HepG2 (cell line): ENCODE measurements at regions not wholly inside any gene's neighbourhood (a gene's known extent, or its start where the extent isn't known, plus 50 kb on each side); places are given as distances from the start of the nearest gene placed in this dataset.

Source experiments
- ATAC-seq: fragments of 200-7000 bp; cut with Tn5 transposase; 3 replicates; pipeline ENCODE4 v1.9.1; 2020; ENCODE audit warnings: mild to moderate bottlenecking, moderate library complexity
- BruUV-seq: library from RNA; stranded (reverse); fragments of 400-500 nt; replicated peaks from 2 replicates; lab custom pipeline; 2021; lab: Mats Ljungman, UMichigan
- CTCF ChIA-PET: fragments of 300-600 bp; formaldehyde crosslinking; extraction: SDS; loops from one replicate; lab custom pipeline; 2021; ENCODE audit warnings: low total read pairs, inconsistent platforms, low intra/inter-chr PET ratio; lab: Yijun Ruan, JAX
- POLR2A ChIA-PET: fragments of 350-600 bp; sonication (Branson Sonifier 250); formaldehyde crosslinking; loops from one replicate; lab custom pipeline; 2020; ENCODE audit warnings: antibody characterized with exemption, inconsistent platforms; lab: Yijun Ruan, JAX
- DNase-seq: peaks from one replicate; pipeline ENCODE4 v3.0.0-alpha.2; 2015; ENCODE audit warnings: low spot score
- FAIRE-seq: peaks from 3 replicates; lab custom pipeline; 2011; peaks lifted over from hg19 to GRCh38; lab: Jason Lieb, UNC
- H2AFZ ChIP-seq: one replicate; pipeline ENCODE4 v1.6.1; 2011; ENCODE audit warnings: low read length, inconsistent platforms
- H3K27ac ChIP-seq: fragments of 300-600 bp; 3 replicates; pipeline ENCODE4 v1.8.0; 2011; ENCODE audit warnings: mixed run types, mild to moderate bottlenecking, mixed read lengths, low read length, inconsistent platforms; ENCODE audit not compliant: insufficient read depth; ENCODE audit errors: extremely low read length
- H3K27me3 ChIP-seq, 2 experiments: fragments of 200-600 bp in 1 of 2; 2 replicates in 1 of 2; 3 replicates in 1 of 2; pipeline versions ENCODE4 v1.6.0 to v1.8.0; 2011; ENCODE audit warnings: low read length in 2 of 2, mild to moderate bottlenecking in 2 of 2, moderate library complexity in 2 of 2, inconsistent platforms in 1 of 2; ENCODE audit not compliant: insufficient read depth in 2 of 2, control insufficient read depth in 1 of 2
- H3K36me3 ChIP-seq, 2 experiments: fragments of 200-600 bp in 1 of 2; replicated peaks in 1 of 2; 2 replicates in 1 of 2; 3 replicates in 1 of 2; pipeline versions ENCODE4 v1.5.1 to v1.8.0; 2011; ENCODE audit warnings: low read length in 2 of 2, inconsistent platforms in 1 of 2; ENCODE audit not compliant: insufficient read depth in 2 of 2, control insufficient read depth in 1 of 2
- H3K4me1 ChIP-seq: 2 replicates; pipeline ENCODE4 v1.5.1; 2012; ENCODE audit warnings: low read length, inconsistent platforms; ENCODE audit not compliant: insufficient read depth
- H3K4me2 ChIP-seq: 2 replicates; pipeline ENCODE4 v1.6.0; 2011; ENCODE audit warnings: low read depth, low read length, inconsistent platforms
- H3K4me3 ChIP-seq, 3 experiments: fragments of 200-600 bp in 1 of 3; sonication (generic), shearing (Covaris generic) in 1 of 3; replicated peaks in 1 of 3; 2 replicates each; pipeline ENCODE4 v1.5.1; 2011 to 2016; ENCODE audit warnings: low read length in 3 of 3, inconsistent platforms in 2 of 3, low read depth in 2 of 3, mild to moderate bottlenecking in 2 of 3, control low read depth in 1 of 3, mixed read lengths in 1 of 3; ENCODE audit not compliant: insufficient read depth in 1 of 3
- H3K79me2 ChIP-seq: one replicate; pipeline ENCODE4 v1.6.1; 2011; ENCODE audit warnings: low read length, inconsistent platforms; ENCODE audit not compliant: insufficient read depth
- H3K9ac ChIP-seq: 2 replicates; pipeline ENCODE4 v1.6.0; 2011; ENCODE audit warnings: mild to moderate bottlenecking, low read depth, low read length, inconsistent platforms; ENCODE audit not compliant: insufficient read depth
- H3K9me3 ChIP-seq: 2 replicates; pipeline ENCODE4 v1.5.1; 2012; ENCODE audit warnings: mild to moderate bottlenecking, low read length
- H4K20me1 ChIP-seq: 2 replicates; pipeline ENCODE4 v1.6.0; 2011; ENCODE audit warnings: inconsistent platforms, mild to moderate bottlenecking, low read length, moderate library complexity; ENCODE audit not compliant: insufficient read depth
- ATF1 ChIP-seq: IDR thresholded peaks from 2 replicates; pipeline ENCODE4 v1.6.1; 2016; ENCODE audit warnings: mild to moderate bottlenecking, control low read depth
- DNMT3B ChIP-seq: conservative IDR thresholded peaks from 2 replicates; pipeline ENCODE4 v1.6.1; 2016; ENCODE audit warnings: missing biosample characterization, control low read depth
- GMEB2 ChIP-seq: IDR thresholded peaks from 2 replicates; pipeline ENCODE4 v1.6.1; 2016; ENCODE audit warnings: missing biosample characterization, missing genetic modification reagents, low read depth
- HDAC1 ChIP-seq: sonication (generic); formaldehyde crosslinking; IDR thresholded peaks from 2 replicates; pipeline ENCODE4 v1.5.1; 2020; ENCODE audit warnings: mild to moderate bottlenecking, missing genetic modification reagents
- HDAC2 ChIP-seq: sonication (generic); formaldehyde crosslinking; IDR thresholded peaks from 2 replicates; pipeline ENCODE4 v1.4.0; 2020; ENCODE audit warnings: missing genetic modification reagents
- IRX3 ChIP-seq: sonication (generic); formaldehyde crosslinking; IDR thresholded peaks from 2 replicates; pipeline ENCODE4 v1.8.1; 2023; ENCODE audit warnings: mild to moderate bottlenecking, low read depth, missing genetic modification reagents, borderline replicate concordance
- LRRFIP1 ChIP-seq: sonication (generic); formaldehyde crosslinking; conservative IDR thresholded peaks from 2 replicates; pipeline ENCODE4 v1.4.0; 2020; ENCODE audit warnings: missing genetic modification reagents
- NFIB ChIP-seq: sonication (generic); formaldehyde crosslinking; IDR thresholded peaks from 2 replicates; pipeline ENCODE4 v1.9.0; 2021; ENCODE audit warnings: missing genetic modification reagents, mild to moderate bottlenecking, borderline replicate concordance
- NR3C1 ChIP-seq: sonication (generic); formaldehyde crosslinking; IDR thresholded peaks from 2 replicates; pipeline ENCODE4 v1.4.0; 2020; ENCODE audit warnings: missing genetic modification reagents
- POGZ ChIP-seq: sonication (generic); formaldehyde crosslinking; IDR thresholded peaks from 2 replicates; pipeline ENCODE4 v1.4.0; 2020; ENCODE audit warnings: mild to moderate bottlenecking, missing genetic modification reagents
- PRDM10 ChIP-seq: sonication (generic); formaldehyde crosslinking; IDR thresholded peaks from 2 replicates; pipeline ENCODE4 v1.4.0; 2020; ENCODE audit warnings: low read depth, missing genetic modification reagents
- ZBTB43 ChIP-seq: sonication (generic); formaldehyde crosslinking; conservative IDR thresholded peaks from 2 replicates; pipeline ENCODE4 v1.4.0; 2020; ENCODE audit warnings: missing genetic modification reagents
- ZFX ChIP-seq: sonication (generic); formaldehyde crosslinking; IDR thresholded peaks from 2 replicates; pipeline ENCODE4 v1.4.0; 2020; ENCODE audit warnings: mild to moderate bottlenecking, low read depth, missing genetic modification reagents, moderate library complexity
- ZNF143 ChIP-seq: sonication (generic); formaldehyde crosslinking; IDR thresholded peaks from 2 replicates; pipeline ENCODE4 v1.4.0; 2020; ENCODE audit warnings: missing genetic modification reagents
- ZNF367 ChIP-seq: sonication (generic); formaldehyde crosslinking; IDR thresholded peaks from 2 replicates; pipeline ENCODE4 v1.4.0; 2020; ENCODE audit warnings: missing genetic modification reagents, borderline replicate concordance
- ZNF430 ChIP-seq: sonication (generic); formaldehyde crosslinking; IDR thresholded peaks from 2 replicates; pipeline ENCODE4 v1.9.0; 2021; ENCODE audit warnings: mild to moderate bottlenecking, missing genetic modification reagents
- ZNF781 ChIP-seq: sonication (generic); formaldehyde crosslinking; IDR thresholded peaks from 2 replicates; pipeline ENCODE4 v1.5.1; 2020; ENCODE audit warnings: borderline replicate concordance, mild to moderate bottlenecking, missing genetic modification reagents; ENCODE audit errors: not compliant biosample characterization
- WGBS: methylation state at CpG from one replicate; pipeline ENCODE4 v1.1.6; 2017; ENCODE audit warnings: low lambda C conversion rate; 5-methylcytosine and 5-hydroxymethylcytosine counted together
- in situ Hi-C: cut with HindIII; loops from 2 replicates; pipeline ENCODE4 v1.10.0; 2017; ENCODE audit warnings: low pct_unique_long_range_greater_than_20kb; ENCODE audit not compliant: extremely low pct_ligation_motif_present
- intact Hi-C: fragments of 100-400 bp; cut with micrococcal nuclease; formaldehyde crosslinking; loops from one replicate; pipeline ENCODE4 v1.10.0; 2022; ENCODE audit not compliant: unreplicated experiment

- Histone ChIP-seq H3K4me2 (no peak overlapping the region), H3K9me3 (no peaks in the 10 kb centered on the region), H3K27ac (no peak overlapping the region), H3K9ac (no peak overlapping the region), H4K20me1 (no peaks in the 10 kb centered on the region), H3K4me1 (no peaks in the 10 kb centered on the region), H3K27me3 (peaks cover 4 to 56% of the 10 kb centered on the region in 2 experiments), H3K4me3 (no peak overlapping the region), H3K36me3 (no peaks in the 10 kb centered on the region), H2AFZ (no peak overlapping the region), H3K79me2 (no peaks in the 10 kb centered on the region)
- DNase-seq (no peak), FAIRE-seq (no peak), ATAC-seq (no peak)
- WGBS: 79% methylated on average over 11 of the region's 11 CpGs
- in situ Hi-C loops (no loop called here), intact Hi-C loops (loop anchor here (10.0 kb wide), 1 partner anchor 112 kb away; no protein-coding TSS in a partner anchor)
- ChIA-PET CTCF (no interaction called here), POLR2A (no interaction called here)
- no TSS peak for BruUV-seq
- no peak for TF ChIP-seq ZNF430 (CRISPR knock-in tag)
- no peak for TF ChIP-seq PRDM10 (CRISPR knock-in tag)
- no peak for TF ChIP-seq LRRFIP1
- no peak for TF ChIP-seq POGZ (CRISPR knock-in tag)
- TF ChIP-seq HDAC2 (CRISPR knock-in tag): no peak
- TF ChIP-seq IRX3: no peak
- TF ChIP-seq ZBTB43: no peak
- no peak for TF ChIP-seq ZNF367
- TF ChIP-seq ZNF143 (CRISPR knock-in tag): no peak
- TF ChIP-seq NFIB (CRISPR knock-in tag): no peak
- no peak for TF ChIP-seq DNMT3B (CRISPR knock-in tag)
- no peak for TF ChIP-seq NR3C1
- no peak for TF ChIP-seq ATF1 (CRISPR knock-in tag)
- TF ChIP-seq ZNF781 (CRISPR knock-in tag): no peak
- no peak for TF ChIP-seq GMEB2 (CRISPR knock-in tag)
- no peak for TF ChIP-seq ZFX (CRISPR knock-in tag)
- no peak for TF ChIP-seq HDAC1 (CRISPR knock-in tag)
Measured at GRCh38 chr6:792662-793061, 99.7 kb upstream of the EXOC2 start.
